Suprapubic skin (tissue), 4 donors: ENCODE measurements at regions not wholly inside any gene's neighbourhood (a gene's known extent, or its start where the extent isn't known, plus 50 kb on each side); places are given as distances from the start of the nearest gene placed in this dataset.

ENCODE experiments used
- CTCF ChIP-seq, 2 donors: fragments of 200-600 bp in 1 of 2; fragments of 450-650 bp in 1 of 2; sonication (generic) in 1 of 2; IDR thresholded peaks; one replicate each; pipeline ENCODE4 v1.5.1; 2016 to 2019; ENCODE audit warnings: antibody characterized with exemption in 2 of 2, mild to moderate bottlenecking in 1 of 2, moderate library complexity in 1 of 2
- EP300 ChIP-seq: sonication (generic); formaldehyde crosslinking; IDR thresholded peaks from one replicate; pipeline ENCODE4 v1.6.1; 2017; ENCODE audit warnings: antibody characterized with exemption
- POLR2A ChIP-seq, 2 donors: fragments of 450-650 bp; IDR thresholded peaks; one replicate each; pipeline ENCODE4 v1.6.1; 2017; ENCODE audit warnings: antibody characterized with exemption in 2 of 2, mild to moderate bottlenecking in 2 of 2, moderate library complexity in 2 of 2
- POLR2AphosphoS5 ChIP-seq, 3 donors: sonication (generic); formaldehyde crosslinking; IDR thresholded peaks; one replicate each; pipeline ENCODE4 v1.6.1; 2017; ENCODE audit warnings: antibody characterized with exemption in 3 of 3

- TF ChIP-seq CTCF (IDR thresholded peaks at IDR 0.05) = no peak
- no peak for TF ChIP-seq EP300
- no peak for TF ChIP-seq POLR2AphosphoS5 (IDR thresholded peaks at IDR 0.05)
- no peak for TF ChIP-seq POLR2A (IDR thresholded peaks at IDR 0.05)
Measured at GRCh38 chr5:175305251-175305650, 138.7 kb downstream of the DRD1 start.
